A549 (cell line): ENCODE measurements at regions not wholly inside any gene's neighbourhood (a gene's known extent, or its start where the extent isn't known, plus 50 kb on each side); places are given as distances from the start of the nearest gene placed in this dataset.

Experiments
- ATAC-seq, 2 experiments: fragments of 200-7000 bp in 1 of 2; fragments of >200 bp in 1 of 2; cut with Nextera tagmentation in 1 of 2; cut with Tn5 transposase in 1 of 2; 3 replicates each; pipeline versions ENCODE4 v1.8.0 to v1.9.1; 2018 to 2020; ENCODE audit warnings: mild to moderate bottlenecking in 1 of 2, moderate library complexity in 1 of 2
- CTCF ChIA-PET: fragments of 300-600 bp; sonication (Branson Sonifier 250); formaldehyde crosslinking; extraction: SDS; loops from one replicate; lab custom pipeline; 2021; ENCODE audit warnings: antibody characterized with exemption, inconsistent platforms; lab: Yijun Ruan, JAX
- POLR2A ChIA-PET: fragments of 350-600 bp; formaldehyde crosslinking; extraction: SDS; loops from one replicate; lab custom pipeline; 2021; ENCODE audit warnings: antibody characterized with exemption, inconsistent platforms; lab: Yijun Ruan, JAX
- DNase-seq, 2 experiments: peaks; one replicate each; pipeline versions ENCODE4 v3.0.0 to v3.0.0-alpha.2; 2011 to 2016; ENCODE audit warnings: low read depth in 1 of 2, low spot score in 1 of 2
- FAIRE-seq: peaks from 2 replicates; lab custom pipeline; 2011; peaks lifted over from hg19 to GRCh38; lab: Jason Lieb, UNC
- H3K27ac ChIP-seq, 2 experiments: fragments of >200 bp; sonication (Bioruptor Twin); formaldehyde crosslinking; 3 replicates each; pipeline ENCODE4 v1.5.1; 2016 to 2017
- H3K4me1 ChIP-seq: fragments of >200 bp; sonication (Bioruptor Twin); formaldehyde crosslinking; 3 replicates; pipeline ENCODE4 v1.6.1; 2016
- H3K4me2 ChIP-seq: fragments of >200 bp; sonication (Bioruptor Twin); formaldehyde crosslinking; 3 replicates; pipeline ENCODE4 v1.6.1; 2016
- H3K4me3 ChIP-seq: fragments of >200 bp; sonication (Bioruptor Twin); formaldehyde crosslinking; 3 replicates; pipeline ENCODE4 v1.5.1; 2016
- H3K9me3 ChIP-seq: fragments of >200 bp; sonication (Bioruptor Twin); formaldehyde crosslinking; 3 replicates; pipeline ENCODE4 v1.6.1; 2016
- CEBPB ChIP-seq, 2 experiments: fragments of >200 bp in 1 of 2; sonication (Bioruptor Twin) in 1 of 2; formaldehyde crosslinking in 1 of 2; IDR thresholded peaks; 2 replicates each; pipeline ENCODE4 v1.6.1; 2012 to 2016
- CHD2 ChIP-seq: fragments of 150-350 bp; IDR thresholded peaks from 2 replicates; pipeline ENCODE4 v1.6.1; 2014; ENCODE audit warnings: low read length; ENCODE audit not compliant: partially characterized antibody
- CHD4 ChIP-seq: fragments of 200-600 bp; sonication (generic); IDR thresholded peaks from 2 replicates; pipeline ENCODE4 v1.6.1; 2016; ENCODE audit warnings: antibody characterized with exemption, mild to moderate bottlenecking, borderline replicate concordance
- CTCF ChIP-seq: fragments of >200 bp; sonication (Bioruptor Twin); formaldehyde crosslinking; IDR thresholded peaks from 3 replicates; pipeline ENCODE4 v1.5.1; 2016
- EHMT2 ChIP-seq: fragments of 200-600 bp; sonication (generic); IDR thresholded peaks from 2 replicates; pipeline ENCODE4 v1.6.1; 2016; ENCODE audit warnings: antibody characterized with exemption, low read depth, mild to moderate bottlenecking, moderate library complexity
- EP300 ChIP-seq, 2 experiments: fragments of >200 bp; sonication (Bioruptor Twin); formaldehyde crosslinking; IDR thresholded peaks; 2 replicates in 1 of 2; 3 replicates in 1 of 2; pipeline ENCODE4 v1.6.1; 2016 to 2017
- ESRRA ChIP-seq: fragments of 150-350 bp; IDR thresholded peaks from 2 replicates; pipeline ENCODE4 v1.6.1; 2014; ENCODE audit warnings: mild to moderate bottlenecking, low read length, borderline replicate concordance
- HDAC2 ChIP-seq: fragments of 200-600 bp; sonication (generic); IDR thresholded peaks from 2 replicates; pipeline ENCODE4 v1.6.1; 2016
- HMGXB4 ChIP-seq: fragments of 250-450 bp; sonication (Bioruptor Pico); IDR thresholded peaks from 2 replicates; pipeline ENCODE4 v1.5.0; 2021; ENCODE audit warnings: mild to moderate bottlenecking, moderate library complexity, borderline replicate concordance
- HOXB13 ChIP-seq: fragments of 250-450 bp; sonication (Bioruptor Pico); IDR thresholded peaks from 2 replicates; pipeline ENCODE4 v1.5.0; 2020; ENCODE audit warnings: low read depth, mild to moderate bottlenecking, moderate library complexity
- HOXB5 ChIP-seq: fragments of 250-450 bp; sonication (Bioruptor Pico); IDR thresholded peaks from 2 replicates; pipeline ENCODE4 v1.5.0; 2020; ENCODE audit warnings: mild to moderate bottlenecking, moderate library complexity
- JUNB ChIP-seq: fragments of >200 bp; sonication (Bioruptor Twin); formaldehyde crosslinking; IDR thresholded peaks from 2 replicates; pipeline ENCODE4 v1.6.1; 2016
- MYC ChIP-seq: IDR thresholded peaks from 2 replicates; pipeline ENCODE4 v1.6.1; 2012; ENCODE audit warnings: mild to moderate bottlenecking, inconsistent platforms, low read length, improper control_type of control experiment, borderline replicate concordance
- NFE2L2 ChIP-seq: fragments of 150-350 bp; conservative IDR thresholded peaks from 2 replicates; pipeline ENCODE4 v1.6.1; 2014; ENCODE audit warnings: low read length
- NPAS2 ChIP-seq: fragments of 250-450 bp; sonication (Bioruptor Pico); IDR thresholded peaks from 2 replicates; pipeline ENCODE4 v1.8.0; 2022; ENCODE audit warnings: mild to moderate bottlenecking, moderate library complexity, borderline replicate concordance
- POLR2A ChIP-seq: IDR thresholded peaks from 2 replicates; pipeline ENCODE4 v1.6.1; 2012; ENCODE audit warnings: mild to moderate bottlenecking, low read length
- SREBF2 ChIP-seq: fragments of 450-650 bp; IDR thresholded peaks from 2 replicates; pipeline ENCODE4 v1.6.1; 2014; ENCODE audit warnings: mild to moderate bottlenecking, moderate library complexity
- TFCP2L1 ChIP-seq: fragments of 250-450 bp; sonication (Bioruptor Pico); IDR thresholded peaks from 2 replicates; pipeline ENCODE4 v1.5.0; 2021; ENCODE audit warnings: mild to moderate bottlenecking
- TP53 ChIP-seq: fragments of 250-450 bp; sonication (Bioruptor Pico); IDR thresholded peaks from 2 replicates; pipeline ENCODE4 v1.5.0; 2021; ENCODE audit warnings: mild to moderate bottlenecking, moderate library complexity
- USF2 ChIP-seq: fragments of 450-650 bp; IDR thresholded peaks from 2 replicates; pipeline ENCODE4 v1.6.1; 2014; ENCODE audit warnings: antibody characterized with exemption
- ZC3H11A ChIP-seq: fragments of 450-650 bp; IDR thresholded peaks from 2 replicates; pipeline ENCODE4 v1.6.1; 2014; ENCODE audit warnings: antibody characterized with exemption, mild to moderate bottlenecking
- ZFP36 ChIP-seq: fragments of 450-650 bp; IDR thresholded peaks from 2 replicates; pipeline ENCODE4 v1.6.1; 2014; ENCODE audit warnings: borderline replicate concordance; ENCODE audit not compliant: partially characterized antibody
- ZNF302 ChIP-seq: fragments of 250-450 bp; sonication (Bioruptor Pico); IDR thresholded peaks from 2 replicates; pipeline ENCODE4 v1.9.0; 2021; ENCODE audit warnings: inconsistent platforms, mild to moderate bottlenecking, moderate library complexity
- ZSCAN20 ChIP-seq: fragments of 250-450 bp; sonication (Bioruptor Pico); IDR thresholded peaks from 2 replicates; pipeline ENCODE4 v1.8.0; 2022; ENCODE audit warnings: mild to moderate bottlenecking, moderate library complexity
- WGBS: methylation state at CpG from one replicate; pipeline ENCODE4 v1.1.6; 2017; ENCODE audit errors: missing lambda C conversion rate; 5-methylcytosine and 5-hydroxymethylcytosine counted together

- CTCF ChIA-PET: interaction anchor here (1.0 kb wide), 1 partner anchor 36 kb away, joined by 3 read pairs; no protein-coding TSS in a partner anchor
These were observed 858.5 kb upstream of the FAT3 start for GRCh38 chr11:91365986-91366585.

GRCh38 chr11:91350931-91351330 lies 873.7 kb upstream of the FAT3 start:
- H3K9me3 ChIP-seq: no peaks in the 10 kb centered on the region
- 83% methylated on average over 3 of the region's 3 CpGs for WGBS
- ATAC-seq: no peak
- H3K4me3 ChIP-seq: no peak overlapping the region
- TF ChIP-seq CTCF (no peak), SREBF2 (no peak), ZC3H11A (no peak), POLR2A (no peak), ZFP36 (no peak), CEBPB (IDR thresholded peaks at IDR 0.05) (no peak), ZNF302 (no peak), EP300 (IDR thresholded peaks at IDR 0.05) (no peak)
- no peak overlapping the region for H3K4me2 ChIP-seq
- no peak for FAIRE-seq
- ChIA-PET CTCF (no interaction called here), POLR2A (no interaction called here)
- no peaks in the 10 kb centered on the region for H3K4me1 ChIP-seq
- no peak overlapping the region for H3K27ac ChIP-seq
- no peak for DNase-seq

More at GRCh38 chr11:91365986-91366585, 858.5 kb upstream of the FAT3 start:
- no peaks in the 10 kb centered on the region for H3K9me3 ChIP-seq
- WGBS: 77% methylated on average over 7 of the region's 7 CpGs
- TF ChIP-seq CHD2: no peak
- no peak for TF ChIP-seq HOXB5
- TF ChIP-seq HOXB13 (CRISPR knock-in tag): no peak
- TF ChIP-seq NPAS2 (CRISPR knock-in tag): no peak
- no peak for TF ChIP-seq EHMT2
- no peak for TF ChIP-seq MYC
- no peak for TF ChIP-seq ESRRA
- no peak for TF ChIP-seq TP53 (CRISPR knock-in tag)
- no peak for TF ChIP-seq HDAC2
- no peak for TF ChIP-seq ZSCAN20 (CRISPR knock-in tag)
- TF ChIP-seq, all 56 proteins: peak for 0
- Histone ChIP-seq H3K4me3 (no peak overlapping the region), H3K4me1 (no peaks in the 10 kb centered on the region), H3K27ac (no peak overlapping the region), H3K4me2 (no peak overlapping the region)
- POLR2A ChIA-PET: no interaction called here
- no peak for FAIRE-seq
- DNase-seq: no peak
- no peak for ATAC-seq

GRCh38 chr11:91326751-91327150 lies 897.9 kb upstream of the FAT3 start:
- FAIRE-seq (no peak), ATAC-seq (no peak), DNase-seq (no peak)
- Histone ChIP-seq H3K9me3 (no peaks in the 10 kb centered on the region; the same call in 2 of the 3 replicates), H3K27ac (no peak overlapping the region), H3K4me1 (no peaks in the 10 kb centered on the region), H3K4me3 (no peak overlapping the region), H3K4me2 (no peak overlapping the region)
- WGBS: 58% methylated on average over 2 of the region's 2 CpGs
- ChIA-PET CTCF (no interaction called here), POLR2A (no interaction called here)
- TF ChIP-seq NFE2L2: no peak
- no peak for TF ChIP-seq JUNB

- Histone ChIP-seq H3K9me3 (no peaks in the 10 kb centered on the region; the same call in 2 of the 3 replicates), H3K4me3 (no peak overlapping the region)
- DNase-seq: no peak
- WGBS: 87% methylated on average over 2 of the region's 2 CpGs
- TF ChIP-seq CHD4: no peak
- no peak for TF ChIP-seq TFCP2L1 (CRISPR knock-in tag)
- no peak for TF ChIP-seq ZNF302
- no peak for TF ChIP-seq CEBPB (IDR thresholded peaks at IDR 0.05)
- no peak for TF ChIP-seq USF2
- no peak for TF ChIP-seq CHD2
- TF ChIP-seq ZC3H11A: no peak
- TF ChIP-seq HMGXB4 (CRISPR knock-in tag): no peak
- no peak for TF ChIP-seq HOXB13 (CRISPR knock-in tag)
- TF ChIP-seq, all 56 proteins: peak for 0
- POLR2A ChIA-PET: no interaction called here
- no peak for FAIRE-seq
- no peak for ATAC-seq
- Histone ChIP-seq H3K4me1 (no peaks in the 10 kb centered on the region), H3K27ac (no peak overlapping the region), H3K4me2 (no peak overlapping the region)
- CTCF ChIA-PET: no interaction called here
These were observed 898.3 kb upstream of the FAT3 start for GRCh38 chr11:91326280-91326679.
